ENCODE measurements at regions not wholly inside any gene's neighbourhood (a gene's known extent, or its start where the extent isn't known, plus 50 kb on each side); places are given as distances from the start of the nearest gene placed in this dataset.

- no peaks in the 10 kb centered on the region for H3K9me3 Mint-ChIP-seq (ENCODE audit: unreplicated experiment)
- H3K27me3 ChIP-seq (replicated peaks; ENCODE audit: control insufficient read depth, insufficient read depth, low read length) = no peaks in the 10 kb centered on the region
- H3K9me3 ChIP-seq = no peaks in the 10 kb centered on the region; the same call in 1 of the 2 replicates
- H3K4me1 ChIP-seq = no peaks in the 10 kb centered on the region
- no peak overlapping the region for H3K27ac Mint-ChIP-seq (ENCODE audit: unreplicated experiment)
- H3K36me3 ChIP-seq (ENCODE audit: control insufficient read depth, insufficient read depth, low read length) = no peaks in the 10 kb centered on the region
- H3K4me3 ChIP-seq (ENCODE audit: low read depth, low read length) = no peak overlapping the region
- no TSS peak for BruUV-seq (replicated peaks)
- H3K27me3 Mint-ChIP-seq (ENCODE audit: insufficient read depth, unreplicated experiment) = no peaks in the 10 kb centered on the region
- no peaks in the 10 kb centered on the region for H3K4me1 Mint-ChIP-seq (ENCODE audit: low read depth, unreplicated experiment)
- DNase-seq = no peak
- ChIA-PET POLR2A (no interaction called here), CTCF (no interaction called here)
- no peak overlapping the region for H3K4me3 Mint-ChIP-seq (ENCODE audit: unreplicated experiment)
- no peaks in the 10 kb centered on the region for H3K36me3 Mint-ChIP-seq (ENCODE audit: insufficient read depth, unreplicated experiment)
- intact Hi-C loops (cut with micrococcal nuclease; ENCODE audit: unreplicated experiment) = no loop called here
- TF ChIP-seq CTCF (IDR thresholded peaks at IDR 0.05; ENCODE audit: insufficient read depth in 1 of 2, low read depth in 1 of 2, low read length in 1 of 2, severe bottlenecking in 1 of 2, unreplicated experiment in 1 of 2) = no peak
These were observed 1140.2 kb downstream of the CDH11 start for GRCh38 chr16:63981639-63982038.

GRCh38 chr16:63980763-63981162 is 1141.1 kb downstream of the CDH11 start:
- TF ChIP-seq CTCF (IDR thresholded peaks at IDR 0.05; ENCODE audit: insufficient read depth in 1 of 2, low read depth in 1 of 2, low read length in 1 of 2, severe bottlenecking in 1 of 2, unreplicated experiment in 1 of 2) = no peak
- no peaks in the 10 kb centered on the region for H3K9me3 Mint-ChIP-seq (ENCODE audit: unreplicated experiment)
- Histone ChIP-seq H3K9me3 (no peaks in the 10 kb centered on the region; the same call in 1 of the 2 replicates), H3K4me3 (ENCODE audit: low read depth, low read length) (no peak overlapping the region), H3K27me3 (replicated peaks; ENCODE audit: control insufficient read depth, insufficient read depth, low read length) (no peaks in the 10 kb centered on the region), H3K4me1 (no peaks in the 10 kb centered on the region), H3K36me3 (ENCODE audit: control insufficient read depth, insufficient read depth, low read length) (no peaks in the 10 kb centered on the region)
- H3K4me1 Mint-ChIP-seq (ENCODE audit: low read depth, unreplicated experiment) = no peaks in the 10 kb centered on the region
- H3K4me3 Mint-ChIP-seq (ENCODE audit: unreplicated experiment) = no peak overlapping the region
- ChIA-PET CTCF (no interaction called here), POLR2A (no interaction called here)
- intact Hi-C loops (cut with micrococcal nuclease; ENCODE audit: unreplicated experiment) = no loop called here
- no peak for DNase-seq
- no TSS peak for BruUV-seq (replicated peaks)
- H3K36me3 Mint-ChIP-seq (ENCODE audit: insufficient read depth, unreplicated experiment) = no peaks in the 10 kb centered on the region
- no peak overlapping the region for H3K27ac Mint-ChIP-seq (ENCODE audit: unreplicated experiment)
- no peaks in the 10 kb centered on the region for H3K27me3 Mint-ChIP-seq (ENCODE audit: insufficient read depth, unreplicated experiment)

- no peak for TF ChIP-seq CTCF (IDR thresholded peaks at IDR 0.05; ENCODE audit: insufficient read depth in 1 of 2, low read depth in 1 of 2, low read length in 1 of 2, severe bottlenecking in 1 of 2, unreplicated experiment in 1 of 2)
- Histone ChIP-seq H3K27me3 (replicated peaks; ENCODE audit: control insufficient read depth, insufficient read depth, low read length) (no peaks in the 10 kb centered on the region), H3K9me3 (no peaks in the 10 kb centered on the region; the same call in 1 of the 2 replicates), H3K36me3 (ENCODE audit: control insufficient read depth, insufficient read depth, low read length) (no peaks in the 10 kb centered on the region), H3K4me1 (no peaks in the 10 kb centered on the region), H3K4me3 (ENCODE audit: low read depth, low read length) (no peak overlapping the region)
- Mint-ChIP-seq H3K27ac (ENCODE audit: unreplicated experiment) (no peak overlapping the region), H3K4me1 (ENCODE audit: low read depth, unreplicated experiment) (no peaks in the 10 kb centered on the region), H3K9me3 (ENCODE audit: unreplicated experiment) (no peaks in the 10 kb centered on the region), H3K27me3 (ENCODE audit: insufficient read depth, unreplicated experiment) (no peaks in the 10 kb centered on the region), H3K4me3 (ENCODE audit: unreplicated experiment) (no peak overlapping the region), H3K36me3 (ENCODE audit: insufficient read depth, unreplicated experiment) (no peaks in the 10 kb centered on the region)
- intact Hi-C loops (cut with micrococcal nuclease; ENCODE audit: unreplicated experiment) = no loop called here
- POLR2A ChIA-PET = no interaction called here
- DNase-seq = no peak
- no TSS peak for BruUV-seq (replicated peaks)
- CTCF ChIA-PET = no interaction called here
These were observed 1143.6 kb downstream of the CDH11 start for GRCh38 chr16:63978240-63978639.
